LNCAP (cell line): ENCODE measurements at regions not wholly inside any gene's neighbourhood (a gene's known extent, or its start where the extent isn't known, plus 50 kb on each side); places are given as distances from the start of the nearest gene placed in this dataset.

ENCODE experiments used
- TF ChIP-seq, protein P1 (sequence below): fragments of 450-650 bp; IDR thresholded peaks from 2 replicates; pipeline ENCODE4 v1.5.1; 2017; ENCODE audit warnings: mild to moderate bottlenecking

DNA sequence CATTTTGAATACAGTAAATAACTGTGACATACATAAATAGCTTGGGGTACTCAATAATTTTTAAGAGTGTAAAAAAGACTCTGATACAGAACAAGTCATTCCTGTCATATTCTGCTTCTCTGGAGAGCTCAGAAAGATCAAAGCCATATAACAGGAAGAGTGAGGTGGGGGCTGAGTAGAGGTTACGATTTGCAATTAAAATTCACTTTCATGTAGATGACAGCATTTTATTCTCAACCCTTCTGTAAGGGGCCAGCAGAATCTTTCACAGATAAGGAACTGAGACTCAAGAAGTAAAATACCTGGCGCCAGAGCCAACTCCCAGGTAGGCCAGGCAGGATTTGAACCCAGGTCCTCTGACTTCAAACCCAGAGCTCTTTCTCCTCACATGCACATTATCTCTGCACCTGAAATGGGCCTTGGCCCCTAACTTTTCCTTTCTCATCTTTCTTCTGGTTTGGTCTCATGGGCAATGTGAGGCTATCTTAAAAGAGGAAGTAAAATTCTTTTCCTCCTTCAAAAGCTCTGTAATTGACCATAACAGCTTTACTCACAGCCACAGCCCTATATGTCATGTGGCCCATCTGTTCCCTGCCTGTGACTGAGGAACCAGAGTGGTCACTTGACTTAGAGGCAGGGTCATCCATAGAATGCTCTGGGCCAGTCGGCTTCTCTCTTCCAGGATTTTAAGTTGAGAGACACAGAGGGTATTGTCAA is 80.9 kb upstream of the SYT6 start:
- TF ChIP-seq, protein P1, sequence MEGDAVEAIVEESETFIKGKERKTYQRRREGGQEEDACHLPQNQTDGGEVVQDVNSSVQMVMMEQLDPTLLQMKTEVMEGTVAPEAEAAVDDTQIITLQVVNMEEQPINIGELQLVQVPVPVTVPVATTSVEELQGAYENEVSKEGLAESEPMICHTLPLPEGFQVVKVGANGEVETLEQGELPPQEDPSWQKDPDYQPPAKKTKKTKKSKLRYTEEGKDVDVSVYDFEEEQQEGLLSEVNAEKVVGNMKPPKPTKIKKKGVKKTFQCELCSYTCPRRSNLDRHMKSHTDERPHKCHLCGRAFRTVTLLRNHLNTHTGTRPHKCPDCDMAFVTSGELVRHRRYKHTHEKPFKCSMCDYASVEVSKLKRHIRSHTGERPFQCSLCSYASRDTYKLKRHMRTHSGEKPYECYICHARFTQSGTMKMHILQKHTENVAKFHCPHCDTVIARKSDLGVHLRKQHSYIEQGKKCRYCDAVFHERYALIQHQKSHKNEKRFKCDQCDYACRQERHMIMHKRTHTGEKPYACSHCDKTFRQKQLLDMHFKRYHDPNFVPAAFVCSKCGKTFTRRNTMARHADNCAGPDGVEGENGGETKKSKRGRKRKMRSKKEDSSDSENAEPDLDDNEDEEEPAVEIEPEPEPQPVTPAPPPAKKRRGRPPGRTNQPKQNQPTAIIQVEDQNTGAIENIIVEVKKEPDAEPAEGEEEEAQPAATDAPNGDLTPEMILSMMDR, result no peak

DNA sequence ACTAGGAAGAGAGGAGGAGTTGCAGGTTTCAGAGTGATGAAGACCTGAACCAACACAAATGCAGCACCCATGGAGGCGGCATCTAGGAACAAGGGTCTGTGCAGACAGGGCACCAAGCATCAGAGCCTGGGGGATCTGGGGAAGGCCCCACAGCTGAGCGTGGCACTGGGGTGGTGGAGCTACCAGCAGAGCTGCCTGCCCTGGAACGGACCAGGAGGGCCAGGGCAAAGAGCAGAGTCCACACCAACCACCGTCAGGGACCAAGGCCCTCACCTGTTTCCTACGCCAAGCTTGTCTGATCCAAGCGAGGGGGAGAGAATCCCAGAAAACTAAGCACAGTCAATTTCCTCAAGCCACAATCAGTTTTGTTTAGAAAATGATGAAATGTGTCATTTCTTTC is 79.0 kb upstream of the SYT6 start:
- TF ChIP-seq, protein P1, result no peak

DNA sequence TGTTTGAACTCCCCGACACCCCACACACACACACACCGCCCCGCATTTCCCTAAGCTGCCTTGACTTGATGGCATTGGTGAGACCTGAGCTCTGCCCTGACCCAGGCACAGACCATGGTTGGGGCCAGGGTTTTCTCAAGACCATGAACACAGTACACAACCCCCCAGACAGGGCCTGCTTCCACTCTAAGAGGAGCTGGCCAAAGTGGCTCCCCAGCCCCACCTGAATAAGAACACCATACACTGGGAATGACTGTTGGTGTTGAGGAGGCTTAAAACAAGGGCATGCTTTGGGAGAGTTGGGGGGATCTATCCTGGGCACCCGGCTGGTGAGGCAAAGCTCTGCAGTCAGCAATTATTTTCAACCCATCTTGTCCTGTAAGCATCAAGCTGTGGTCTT is 77.6 kb upstream of the SYT6 start:
- TF ChIP-seq, protein P1, result no peak

DNA sequence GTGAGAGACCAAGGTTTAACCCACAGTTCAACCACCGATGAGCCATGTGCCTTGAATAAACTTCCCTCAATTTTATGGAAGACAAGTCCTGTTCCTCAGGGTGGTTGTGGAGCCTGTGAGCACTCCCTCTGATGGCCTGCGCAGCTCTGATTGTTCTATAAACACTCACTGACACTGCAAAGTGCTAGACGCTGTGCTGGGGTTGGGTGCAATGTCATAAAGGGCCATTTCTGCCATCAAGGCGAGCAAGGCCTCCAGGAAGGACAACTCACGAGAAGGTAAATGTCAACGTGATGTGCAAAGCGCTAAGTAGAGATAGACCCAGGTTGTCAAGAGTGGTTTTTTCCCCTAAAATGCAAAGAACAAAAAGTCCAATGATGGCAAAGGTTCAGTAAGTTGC is 75.7 kb upstream of the SYT6 start:
- TF ChIP-seq, protein P1, result no peak

DNA sequence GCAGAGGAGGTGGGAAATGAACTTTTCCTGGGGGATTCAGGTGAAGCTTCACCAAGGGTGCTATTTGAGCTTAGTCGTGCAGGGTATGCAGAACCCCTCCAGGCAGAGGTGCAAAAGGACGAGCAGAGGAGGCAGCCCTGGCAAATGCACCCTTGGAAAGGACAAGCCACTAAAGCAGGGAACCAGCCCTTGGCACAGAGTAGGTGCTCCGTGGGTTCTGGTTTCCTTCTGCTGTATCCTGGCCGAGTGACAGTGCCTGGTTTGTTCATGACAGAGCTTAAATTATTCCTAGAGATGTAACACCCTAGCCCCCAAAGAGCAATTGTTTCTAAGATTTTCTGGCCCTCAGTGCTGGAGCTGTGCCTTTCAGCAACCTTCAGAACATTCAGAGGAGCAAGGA is 73.4 kb upstream of the SYT6 start:
- TF ChIP-seq, protein P1, result no peak

DNA sequence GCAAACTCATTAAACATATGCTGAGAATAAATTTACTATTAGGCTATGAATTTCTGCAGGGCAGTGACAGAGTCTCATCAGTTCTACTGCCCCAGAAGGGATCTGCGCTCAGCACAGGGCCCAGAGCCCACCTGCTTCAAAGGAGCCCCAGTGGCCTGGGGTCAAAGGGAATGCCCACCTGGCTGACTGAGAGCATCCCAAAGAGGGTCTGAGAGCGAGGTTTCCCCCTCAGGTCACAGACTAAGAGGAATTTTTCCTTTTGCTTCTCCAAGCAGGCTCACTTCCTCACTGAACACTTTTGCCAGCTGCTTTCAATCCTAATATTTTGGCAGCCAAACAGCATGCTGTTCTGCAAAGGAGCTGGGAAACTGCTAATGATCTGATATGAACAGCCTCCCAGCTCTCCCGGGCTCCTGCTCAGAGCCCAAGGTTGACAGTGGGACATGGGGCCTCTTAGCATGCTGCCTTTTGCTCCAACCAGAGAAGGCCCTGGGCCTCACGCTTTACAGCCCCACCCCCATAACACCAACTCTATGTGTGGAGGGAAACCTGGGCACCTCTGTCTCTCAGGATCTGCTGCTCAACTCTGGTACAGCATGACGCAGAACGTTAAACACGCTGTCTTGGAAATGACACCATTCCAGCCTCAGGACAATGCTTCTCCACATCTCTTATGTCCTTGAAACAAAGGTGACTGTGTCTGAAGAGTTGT is 70.7 kb upstream of the SYT6 start:
- TF ChIP-seq, protein P1, result no peak

DNA sequence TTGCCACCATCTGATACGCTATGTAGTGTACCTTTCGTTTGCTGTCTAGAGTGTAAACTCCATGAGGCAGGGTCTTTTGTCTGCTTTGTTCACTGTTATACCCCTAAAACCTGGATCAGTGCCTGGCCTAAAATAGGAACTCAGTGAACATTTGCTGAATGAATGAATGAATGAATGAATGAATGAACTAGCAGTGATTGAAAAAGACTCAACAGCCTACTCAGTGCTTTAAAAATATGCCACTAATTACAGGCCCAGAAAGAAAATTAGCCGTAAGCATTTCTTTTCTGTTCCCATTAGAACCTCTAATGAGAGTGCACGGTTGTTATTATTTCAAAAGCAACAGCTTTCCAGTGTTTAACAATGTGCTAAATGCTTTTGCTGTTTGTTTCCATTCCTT is 69.3 kb upstream of the SYT6 start:
- TF ChIP-seq, protein P1, result no peak
